HL-60 (cell line): ENCODE measurements at regions not wholly inside any gene's neighbourhood (a gene's known extent, or its start where the extent isn't known, plus 50 kb on each side); places are given as distances from the start of the nearest gene placed in this dataset.

Source experiments
- DNase-seq, 2 experiments: peaks; one replicate each; pipeline ENCODE4 v3.0.0-alpha.2; 2010 to 2020; ENCODE audit warnings: low read depth in 1 of 2, low spot score in 1 of 2
- H3K27ac ChIP-seq: fragments of 250-450 bp; sonication (Bioruptor Pico); replicated peaks from 2 replicates; pipeline ENCODE4 v1.5.1; 2020; ENCODE audit warnings: mild to moderate bottlenecking, moderate library complexity
- H3K27me3 ChIP-seq: fragments of 250-450 bp; sonication (Bioruptor Pico); 2 replicates; pipeline ENCODE4 v1.5.1; 2021; ENCODE audit warnings: mild to moderate bottlenecking, moderate library complexity; ENCODE audit not compliant: insufficient read depth, poor library complexity, severe bottlenecking
- H3K4me3 ChIP-seq: replicated peaks from 2 replicates; pipeline ENCODE4 v1.5.1; 2011; ENCODE audit warnings: mild to moderate bottlenecking, control low read depth, low read length; ENCODE audit not compliant: insufficient read depth
- GABPA ChIP-seq: IDR thresholded peaks from 2 replicates; pipeline ENCODE4 v1.6.1; 2012; ENCODE audit warnings: low read depth
- POLR2AphosphoS5 ChIP-seq: IDR thresholded peaks from 2 replicates; pipeline ENCODE4 v1.6.1; 2012; ENCODE audit warnings: low read depth
- SPI1 ChIP-seq: IDR thresholded peaks from 2 replicates; pipeline ENCODE4 v1.6.1; 2012; ENCODE audit warnings: low read depth, mild to moderate bottlenecking, borderline replicate concordance
- TF ChIP-seq, protein P1 (sequence below): IDR thresholded peaks from one replicate; pipeline ENCODE4 v1.5.1; 2011; ENCODE audit warnings: low read length, control low read depth, inconsistent platforms; ENCODE audit not compliant: insufficient read depth
- TF ChIP-seq, protein P2 (sequence below): IDR thresholded peaks from 2 replicates; pipeline ENCODE4 v1.6.1; 2012; ENCODE audit warnings: low read depth; ENCODE audit not compliant: insufficient replicate concordance

DNA sequence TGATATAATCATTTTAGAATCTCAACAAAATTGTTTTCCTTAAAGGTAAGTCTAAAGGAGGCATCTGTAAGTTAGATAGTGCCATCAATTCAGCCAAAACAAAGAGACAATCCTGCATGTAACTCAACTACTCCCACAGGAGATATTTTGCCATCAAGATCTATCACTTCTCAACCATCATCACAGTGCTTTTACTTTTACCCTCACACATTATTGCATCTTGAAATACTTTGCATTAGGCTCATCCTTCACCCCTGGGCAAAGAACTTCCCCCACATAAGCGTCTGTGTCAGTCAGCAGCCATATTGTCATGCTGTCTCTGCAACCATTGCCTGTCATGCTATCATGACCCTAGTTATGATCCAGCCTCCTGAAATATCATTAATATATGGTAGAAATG is 54.9 kb upstream of the NLGN1 start:
- TF ChIP-seq GABPA (no peak), POLR2AphosphoS5 (no peak), SPI1 (no peak)
- TF ChIP-seq, protein P1, sequence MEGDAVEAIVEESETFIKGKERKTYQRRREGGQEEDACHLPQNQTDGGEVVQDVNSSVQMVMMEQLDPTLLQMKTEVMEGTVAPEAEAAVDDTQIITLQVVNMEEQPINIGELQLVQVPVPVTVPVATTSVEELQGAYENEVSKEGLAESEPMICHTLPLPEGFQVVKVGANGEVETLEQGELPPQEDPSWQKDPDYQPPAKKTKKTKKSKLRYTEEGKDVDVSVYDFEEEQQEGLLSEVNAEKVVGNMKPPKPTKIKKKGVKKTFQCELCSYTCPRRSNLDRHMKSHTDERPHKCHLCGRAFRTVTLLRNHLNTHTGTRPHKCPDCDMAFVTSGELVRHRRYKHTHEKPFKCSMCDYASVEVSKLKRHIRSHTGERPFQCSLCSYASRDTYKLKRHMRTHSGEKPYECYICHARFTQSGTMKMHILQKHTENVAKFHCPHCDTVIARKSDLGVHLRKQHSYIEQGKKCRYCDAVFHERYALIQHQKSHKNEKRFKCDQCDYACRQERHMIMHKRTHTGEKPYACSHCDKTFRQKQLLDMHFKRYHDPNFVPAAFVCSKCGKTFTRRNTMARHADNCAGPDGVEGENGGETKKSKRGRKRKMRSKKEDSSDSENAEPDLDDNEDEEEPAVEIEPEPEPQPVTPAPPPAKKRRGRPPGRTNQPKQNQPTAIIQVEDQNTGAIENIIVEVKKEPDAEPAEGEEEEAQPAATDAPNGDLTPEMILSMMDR = no peak
- TF ChIP-seq, protein P2, sequence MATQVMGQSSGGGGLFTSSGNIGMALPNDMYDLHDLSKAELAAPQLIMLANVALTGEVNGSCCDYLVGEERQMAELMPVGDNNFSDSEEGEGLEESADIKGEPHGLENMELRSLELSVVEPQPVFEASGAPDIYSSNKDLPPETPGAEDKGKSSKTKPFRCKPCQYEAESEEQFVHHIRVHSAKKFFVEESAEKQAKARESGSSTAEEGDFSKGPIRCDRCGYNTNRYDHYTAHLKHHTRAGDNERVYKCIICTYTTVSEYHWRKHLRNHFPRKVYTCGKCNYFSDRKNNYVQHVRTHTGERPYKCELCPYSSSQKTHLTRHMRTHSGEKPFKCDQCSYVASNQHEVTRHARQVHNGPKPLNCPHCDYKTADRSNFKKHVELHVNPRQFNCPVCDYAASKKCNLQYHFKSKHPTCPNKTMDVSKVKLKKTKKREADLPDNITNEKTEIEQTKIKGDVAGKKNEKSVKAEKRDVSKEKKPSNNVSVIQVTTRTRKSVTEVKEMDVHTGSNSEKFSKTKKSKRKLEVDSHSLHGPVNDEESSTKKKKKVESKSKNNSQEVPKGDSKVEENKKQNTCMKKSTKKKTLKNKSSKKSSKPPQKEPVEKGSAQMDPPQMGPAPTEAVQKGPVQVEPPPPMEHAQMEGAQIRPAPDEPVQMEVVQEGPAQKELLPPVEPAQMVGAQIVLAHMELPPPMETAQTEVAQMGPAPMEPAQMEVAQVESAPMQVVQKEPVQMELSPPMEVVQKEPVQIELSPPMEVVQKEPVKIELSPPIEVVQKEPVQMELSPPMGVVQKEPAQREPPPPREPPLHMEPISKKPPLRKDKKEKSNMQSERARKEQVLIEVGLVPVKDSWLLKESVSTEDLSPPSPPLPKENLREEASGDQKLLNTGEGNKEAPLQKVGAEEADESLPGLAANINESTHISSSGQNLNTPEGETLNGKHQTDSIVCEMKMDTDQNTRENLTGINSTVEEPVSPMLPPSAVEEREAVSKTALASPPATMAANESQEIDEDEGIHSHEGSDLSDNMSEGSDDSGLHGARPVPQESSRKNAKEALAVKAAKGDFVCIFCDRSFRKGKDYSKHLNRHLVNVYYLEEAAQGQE = no peak
- H3K27ac ChIP-seq = no peak overlapping the region
- H3K27me3 ChIP-seq = no peaks in the 10 kb centered on the region
- H3K4me3 ChIP-seq = no peak overlapping the region
- no peak for DNase-seq

DNA sequence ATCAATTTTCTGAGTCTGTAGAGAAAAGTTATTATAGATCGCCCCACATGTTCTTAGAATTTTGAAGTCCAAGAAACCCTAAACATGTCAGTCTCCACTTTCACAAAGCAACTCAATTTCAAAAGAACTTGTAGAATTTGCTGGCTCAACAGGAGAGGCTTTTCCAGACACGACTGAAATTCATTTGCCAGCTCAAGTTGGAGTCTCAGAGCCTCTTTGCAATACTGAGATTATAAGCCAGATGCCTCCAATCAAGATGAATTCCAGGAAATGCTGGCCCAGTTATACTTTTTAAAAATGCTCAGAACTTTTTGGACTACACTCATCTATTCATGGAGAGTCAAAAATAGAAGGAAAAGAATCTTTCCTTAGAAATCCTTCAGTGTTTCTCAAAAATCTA is 56.9 kb upstream of the NLGN1 start:
- H3K27me3 ChIP-seq = no peaks in the 10 kb centered on the region
- H3K4me3 ChIP-seq = no peak overlapping the region
- TF ChIP-seq GABPA = no peak
- no peak for TF ChIP-seq SPI1
- no peak overlapping the region for H3K27ac ChIP-seq
- DNase-seq = no peak

DNA sequence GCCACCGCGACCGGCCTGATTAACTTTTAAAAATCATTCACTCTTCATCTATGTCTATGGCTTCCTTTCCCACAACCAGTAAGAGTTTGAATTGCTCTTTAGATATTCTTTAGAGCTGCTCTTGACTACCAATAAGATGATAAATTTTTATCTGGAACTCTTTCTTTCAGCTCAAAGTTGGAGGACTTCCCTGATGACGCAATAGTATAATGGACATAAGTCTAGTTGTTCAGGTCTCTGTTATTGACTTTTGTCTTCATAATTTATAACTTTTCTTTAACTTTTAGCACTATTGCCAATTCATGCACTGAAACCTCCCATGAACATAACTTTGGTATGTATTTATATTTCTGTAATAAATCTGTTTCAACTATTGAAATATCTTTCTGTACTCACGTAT is 61.3 kb upstream of the NLGN1 start:
- Histone ChIP-seq H3K27ac (no peak overlapping the region), H3K27me3 (no peaks in the 10 kb centered on the region), H3K4me3 (no peak overlapping the region)
- TF ChIP-seq GABPA (no peak), POLR2AphosphoS5 (no peak), SPI1 (no peak)
- TF ChIP-seq, protein P2 = no peak
- TF ChIP-seq, protein P1 = no peak
- DNase-seq = no peak

DNA sequence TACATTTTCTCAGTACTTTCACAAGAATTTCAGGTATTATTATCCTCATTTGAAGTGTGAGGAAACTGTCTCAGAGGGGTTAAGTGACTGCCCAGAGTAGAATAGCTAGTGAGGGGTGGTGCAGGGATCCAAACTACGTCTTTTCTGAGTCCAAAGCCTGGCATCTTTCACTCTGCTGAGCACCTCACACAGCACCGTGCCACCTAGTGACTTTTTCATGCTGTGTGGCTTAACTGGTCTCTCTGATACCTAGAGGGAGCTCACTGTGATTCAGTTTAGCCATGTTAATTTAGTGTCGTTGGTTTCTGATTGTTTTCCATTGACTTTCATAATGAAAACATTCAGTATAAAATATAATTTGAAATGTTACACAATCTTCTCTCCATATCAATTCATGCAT is 91.4 kb upstream of the NLGN1 start:
- TF ChIP-seq GABPA (no peak), SPI1 (no peak), POLR2AphosphoS5 (no peak)
- TF ChIP-seq, protein P1 = no peak
- TF ChIP-seq, protein P2 = no peak
- no peak overlapping the region for H3K27ac ChIP-seq
- DNase-seq = no peak
- no peaks in the 10 kb centered on the region for H3K27me3 ChIP-seq
- H3K4me3 ChIP-seq = no peak overlapping the region
